Coronary artery (tissue), 2 donors: ENCODE measurements at regions not wholly inside any gene's neighbourhood (a gene's known extent, or its start where the extent isn't known, plus 50 kb on each side); places are given as distances from the start of the nearest gene placed in this dataset.

Experiments used
- DNase-seq: peaks from one replicate; pipeline ENCODE4 v3.0.0-alpha.2; 2017; ENCODE audit warnings: low spot score
- H3K27ac ChIP-seq, 2 donors: fragments of 200-600 bp; sonication (generic); one replicate each; pipeline ENCODE4 v1.5.1; 2016 to 2019
- H3K4me3 ChIP-seq: fragments of 200-600 bp; sonication (generic); 2 replicates; pipeline ENCODE4 v1.5.1; 2016; ENCODE audit warnings: mild to moderate bottlenecking, moderate library complexity
- CTCF ChIP-seq: fragments of 200-600 bp; sonication (generic); IDR thresholded peaks from one replicate; pipeline ENCODE4 v1.5.1; 2019; ENCODE audit warnings: antibody characterized with exemption

- no peak for DNase-seq
Measured at GRCh38 chr4:159506801-159507517, 404.1 kb downstream of the RAPGEF2 start.

GRCh38 chr4:159508917-159509500, 406.1 kb downstream of the RAPGEF2 start:
- Histone ChIP-seq H3K27ac (no peak overlapping the region), H3K4me3 (no peak overlapping the region)
- no peak for TF ChIP-seq CTCF
- no peak for DNase-seq

More at GRCh38 chr4:159506801-159507517, 404.1 kb downstream of the RAPGEF2 start:
- TF ChIP-seq CTCF: no peak
- Histone ChIP-seq H3K4me3 (no peak overlapping the region), H3K27ac (no peak overlapping the region)

DNA sequence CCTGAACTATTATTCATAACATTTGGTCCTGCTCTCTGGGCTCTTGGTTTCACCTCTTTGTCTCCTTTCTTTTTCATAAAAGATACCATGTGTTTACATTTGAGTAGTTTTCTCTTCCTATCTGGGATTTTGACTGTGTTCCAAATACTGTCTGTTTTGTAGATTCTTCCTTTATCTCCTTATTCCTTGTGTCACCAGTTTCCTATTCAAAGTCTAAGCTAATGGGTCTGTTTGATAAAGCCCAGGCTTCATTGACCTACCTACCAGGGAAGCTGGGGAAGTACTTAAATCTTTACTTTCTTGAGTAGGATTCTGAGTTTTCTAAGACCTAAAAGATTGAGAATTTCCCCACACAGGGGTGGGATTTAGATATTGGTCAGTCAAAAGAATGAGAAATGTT, 409.5 kb downstream of the RAPGEF2 start:
- DNase-seq: no peak
- no peak for TF ChIP-seq CTCF
- Histone ChIP-seq H3K27ac (no peak overlapping the region), H3K4me3 (no peak overlapping the region)

GRCh38 chr4:159515314-159516025, 412.6 kb downstream of the RAPGEF2 start:
- DNase-seq: no peak
- H3K4me3 ChIP-seq: no peak overlapping the region
- TF ChIP-seq CTCF: no peak

DNA sequence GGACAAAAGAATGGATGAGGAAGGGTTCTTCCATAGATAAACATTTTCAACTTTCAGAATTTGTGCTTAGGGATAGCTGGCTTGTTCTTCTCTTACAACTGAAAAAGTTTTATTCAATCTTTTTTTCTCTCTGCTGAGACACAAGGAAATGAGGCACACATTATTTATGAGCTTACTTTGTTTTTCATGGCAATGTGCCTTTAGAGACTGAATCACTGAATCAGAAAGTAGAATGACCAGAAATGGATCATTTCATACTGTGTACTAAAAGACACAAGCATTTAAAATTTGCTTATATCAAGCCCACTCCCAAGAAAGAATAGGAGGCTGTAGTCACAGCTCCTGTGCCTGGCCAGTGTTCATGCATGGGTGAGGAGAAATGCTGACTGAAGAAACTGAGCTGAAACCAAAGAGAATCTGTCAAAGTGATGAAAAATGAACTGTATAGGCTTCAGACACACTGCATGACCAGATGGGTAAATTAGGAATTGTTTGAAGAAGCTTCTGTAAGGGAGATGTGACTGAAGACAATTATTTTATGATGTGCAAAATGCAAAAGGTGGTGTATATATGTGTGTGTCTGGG, 413.8 kb downstream of the RAPGEF2 start:
- DNase-seq: no peak
- Histone ChIP-seq H3K27ac (no peak overlapping the region), H3K4me3 (no peak overlapping the region)
- TF ChIP-seq CTCF: no peak

More at GRCh38 chr4:159515314-159516025, 412.6 kb downstream of the RAPGEF2 start:
- no peak overlapping the region for H3K27ac ChIP-seq

- TF ChIP-seq CTCF: no peak
- Histone ChIP-seq H3K4me3 (no peak overlapping the region), H3K27ac (no peak overlapping the region)
- DNase-seq: no peak
Measured at GRCh38 chr4:159520074-159520473, 417.2 kb downstream of the RAPGEF2 start.
